NCI-H2029 (cell line): ENCODE measurements at regions not wholly inside any gene's neighbourhood (a gene's known extent, or its start where the extent isn't known, plus 50 kb on each side); places are given as distances from the start of the nearest gene placed in this dataset.
"Not testable (repeated sequence)": the region's sequence is repeated elsewhere in the genome, so short reads cannot be mapped to it uniquely, and the experiment has no call there.

Experiments used
- DNase-seq: peaks from one replicate; lab custom pipeline; 2025; lab: John Stamatoyannopoulos, UW

DNA sequence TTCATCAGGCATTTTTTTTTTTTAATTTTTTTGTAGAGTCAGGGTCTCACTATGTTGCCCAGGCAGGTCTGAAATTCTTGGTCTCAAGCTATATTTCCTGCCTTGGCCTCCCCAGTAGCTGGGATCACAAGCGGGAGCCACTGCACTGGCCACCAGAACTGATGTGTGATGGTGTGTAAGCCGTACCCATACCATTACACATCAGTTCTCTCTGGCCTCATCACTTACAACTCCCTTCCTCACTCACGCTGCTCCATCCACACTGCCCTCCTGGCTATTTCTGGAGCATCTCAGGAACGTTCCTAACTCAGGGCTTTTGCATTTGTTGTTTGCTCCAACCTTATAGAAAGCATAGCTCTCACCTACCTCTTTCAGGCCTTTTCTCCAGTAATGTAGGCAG, 834.5 kb upstream of the ID2 start:
- DNase-seq, result no peak

DNA sequence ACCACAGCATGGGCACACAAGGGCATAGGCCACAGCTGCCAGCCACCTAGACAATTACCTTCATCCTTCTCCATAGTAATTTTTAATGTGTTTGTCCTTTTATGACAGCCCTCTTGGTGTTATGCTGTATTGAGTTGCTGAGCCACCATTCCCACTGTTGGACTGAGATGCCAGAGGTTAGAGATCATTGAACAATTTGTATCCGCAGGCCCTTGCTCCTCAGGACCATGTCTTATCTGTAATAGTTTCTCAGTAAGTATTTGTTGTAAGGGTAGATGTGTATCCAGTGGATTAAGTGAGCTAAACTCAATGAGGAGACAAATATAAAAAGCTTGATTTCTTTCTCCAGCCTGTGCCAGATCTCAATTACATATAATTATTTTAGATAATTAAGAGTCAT, 832.8 kb upstream of the ID2 start:
- DNase-seq, result no peak

DNA sequence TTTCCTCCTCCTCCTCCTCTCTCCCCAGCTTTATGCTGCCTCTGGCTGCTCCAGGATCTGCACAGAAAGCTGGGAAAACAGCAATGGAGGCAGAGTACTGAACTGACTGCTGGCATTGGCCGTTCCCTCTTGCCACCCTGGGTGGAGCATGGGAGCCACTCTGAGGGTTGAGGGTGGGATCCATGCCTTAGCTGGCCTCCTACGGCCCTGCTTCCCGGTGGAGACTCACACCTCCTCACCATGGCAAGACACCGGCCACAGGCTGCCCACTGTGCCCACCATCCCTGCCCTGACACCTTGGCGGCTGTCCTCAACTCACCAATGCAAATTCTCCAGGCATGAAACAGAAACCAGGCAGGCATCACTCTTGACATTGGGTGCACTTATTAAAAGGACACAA, 832.3 kb upstream of the ID2 start:
- no peak for DNase-seq

DNA sequence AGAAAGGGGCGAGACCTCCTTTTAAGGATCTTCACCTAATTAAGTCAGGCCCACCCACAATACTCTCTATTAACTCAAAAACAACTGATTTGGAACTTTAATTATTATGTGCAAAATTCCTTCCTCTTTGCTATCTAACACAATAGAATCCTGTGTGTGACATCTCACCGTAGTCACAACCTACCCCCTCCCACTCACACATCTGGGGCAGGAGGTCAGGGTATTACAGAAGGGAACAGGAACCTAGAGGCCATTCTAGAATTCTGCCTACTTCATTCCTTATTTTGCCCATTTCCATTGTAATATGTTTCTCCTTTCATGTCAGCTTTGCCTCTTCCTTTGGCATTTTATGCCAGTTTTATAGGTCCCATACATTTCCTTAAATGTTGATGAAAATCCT, 829.3 kb upstream of the ID2 start:
- no peak for DNase-seq

DNA sequence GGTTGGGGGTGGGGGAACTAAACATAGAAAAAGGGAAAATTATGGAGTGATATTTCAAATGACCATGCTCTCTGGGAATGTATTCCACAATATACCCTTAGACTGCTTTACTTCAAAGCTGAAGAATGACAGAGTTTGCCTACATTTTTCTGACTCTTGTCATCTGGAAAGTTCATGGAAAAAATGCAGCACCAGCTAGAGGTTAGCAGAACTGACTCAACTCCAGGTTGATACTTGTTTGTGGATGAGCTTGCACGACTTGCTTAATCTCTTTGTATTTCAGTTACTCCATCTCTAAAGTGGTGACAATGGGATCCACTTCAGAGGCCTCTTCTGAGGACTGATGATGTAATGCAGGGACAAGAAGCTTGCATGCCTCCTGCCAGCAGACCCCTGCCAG, 824.0 kb upstream of the ID2 start:
- peak; percentile 7 for DNase-seq

DNA sequence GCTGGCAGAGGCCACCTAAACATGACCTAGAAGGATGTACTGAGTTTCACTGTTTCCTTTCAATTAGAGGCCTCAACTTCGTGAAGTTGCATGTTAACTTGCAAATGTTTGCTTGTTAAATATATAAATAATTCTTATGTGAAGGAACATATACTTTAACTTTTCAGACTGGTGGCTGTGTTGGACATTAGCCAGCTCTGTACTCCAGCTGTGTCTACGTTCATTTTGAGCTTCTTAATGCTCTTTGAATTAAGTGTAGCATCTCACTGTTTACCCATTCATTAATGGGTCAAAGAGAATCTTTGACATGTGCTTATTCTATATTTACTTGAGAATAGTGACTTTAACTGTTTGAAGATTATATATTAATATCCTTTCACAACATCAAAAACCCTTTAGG, 823.2 kb upstream of the ID2 start:
- no peak for DNase-seq

DNA sequence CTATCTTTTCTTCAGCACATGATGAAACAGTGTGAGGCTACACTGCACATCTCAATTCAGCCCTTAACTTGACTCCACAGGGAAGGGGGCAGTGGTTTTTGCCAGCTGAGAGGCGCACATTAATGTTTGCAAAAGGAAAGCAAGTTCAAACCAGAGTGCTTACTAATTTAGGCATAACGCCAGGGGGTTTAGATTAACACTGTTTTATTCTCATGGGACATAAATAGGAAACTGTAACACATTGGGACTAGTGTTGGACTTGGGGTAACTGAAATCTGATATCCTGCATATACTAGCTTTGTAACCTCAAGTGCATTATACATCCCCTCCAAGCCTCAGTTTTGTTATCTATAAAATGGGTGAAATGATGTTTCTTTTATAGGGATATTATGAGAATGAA, 821.2 kb upstream of the ID2 start:
- DNase-seq, result peak; percentile 10

DNA sequence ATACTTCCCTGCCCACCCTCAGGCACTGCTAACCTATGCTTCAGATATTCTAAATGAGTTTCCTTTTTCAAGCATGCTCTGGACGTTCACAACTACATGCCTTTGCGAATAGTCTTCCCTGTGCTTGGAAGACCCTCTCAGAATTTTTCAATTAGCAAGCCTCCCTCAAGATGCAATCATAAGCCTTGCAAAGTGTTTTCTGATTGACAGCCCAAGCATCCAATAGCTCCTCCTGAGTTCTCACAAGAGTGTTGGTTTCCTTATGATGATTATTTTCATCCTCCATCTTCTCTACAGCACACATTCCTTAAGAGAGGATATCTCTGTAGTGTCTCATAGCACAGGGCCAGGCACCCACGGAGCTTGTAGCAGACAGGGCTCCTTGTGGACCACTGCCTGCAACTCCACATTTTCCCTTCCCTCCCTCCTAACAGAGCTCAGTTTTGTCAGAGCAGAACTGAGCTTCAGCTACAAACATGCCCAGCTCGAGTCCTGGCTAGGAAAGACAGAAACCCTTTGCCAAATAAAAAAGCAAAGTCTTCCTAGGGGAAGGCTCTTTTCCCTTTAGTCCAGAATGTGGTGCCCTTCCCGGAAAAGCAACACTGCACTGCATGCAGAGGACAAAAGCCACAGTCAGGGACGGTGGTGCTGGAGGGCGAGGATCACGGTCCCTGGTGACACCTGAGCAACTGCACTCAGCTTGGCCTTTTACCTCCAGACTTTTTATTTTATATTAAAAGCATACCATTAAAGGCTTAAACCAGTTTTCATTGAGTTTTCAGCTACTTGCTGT, 819.8 kb upstream of the ID2 start:
- no peak for DNase-seq

DNA sequence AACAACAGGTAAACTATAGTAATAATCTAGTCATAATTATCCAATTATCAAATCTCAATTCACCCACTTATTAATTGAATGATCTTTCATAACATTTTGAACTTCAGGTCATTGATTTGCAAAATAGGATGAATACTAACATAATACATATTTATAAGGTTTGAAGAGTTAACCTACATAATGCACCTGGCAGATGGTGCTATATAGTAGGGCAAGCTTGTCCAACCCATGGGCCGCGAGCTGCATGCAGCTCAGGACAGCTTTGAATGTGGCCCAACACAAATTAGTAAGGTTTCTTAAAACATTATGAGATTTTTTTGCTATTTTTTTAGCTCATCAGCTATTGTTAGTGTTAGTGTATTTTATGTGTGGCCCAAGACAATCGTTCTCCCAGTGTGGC, 815.8 kb upstream of the ID2 start:
- DNase-seq, result no peak

DNA sequence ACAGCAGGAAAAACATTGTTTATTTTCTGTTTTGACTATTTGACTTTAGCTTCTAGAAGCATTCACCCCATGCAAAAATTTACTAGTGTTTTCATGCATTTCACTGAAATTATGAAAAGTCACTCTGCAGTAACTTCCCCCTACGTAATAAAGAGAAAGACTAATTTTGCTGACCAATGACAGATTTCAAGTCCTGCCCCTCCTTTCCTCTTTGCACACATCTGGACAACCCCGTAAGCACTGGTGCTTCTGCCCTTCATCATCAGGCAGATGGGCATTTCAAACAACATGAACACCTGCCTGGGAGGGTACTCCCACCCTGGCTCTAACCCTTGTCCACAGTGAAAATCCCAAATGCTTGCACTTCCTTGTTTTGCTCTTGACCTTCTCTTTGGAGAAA, 815.0 kb upstream of the ID2 start:
- no peak for DNase-seq

DNA sequence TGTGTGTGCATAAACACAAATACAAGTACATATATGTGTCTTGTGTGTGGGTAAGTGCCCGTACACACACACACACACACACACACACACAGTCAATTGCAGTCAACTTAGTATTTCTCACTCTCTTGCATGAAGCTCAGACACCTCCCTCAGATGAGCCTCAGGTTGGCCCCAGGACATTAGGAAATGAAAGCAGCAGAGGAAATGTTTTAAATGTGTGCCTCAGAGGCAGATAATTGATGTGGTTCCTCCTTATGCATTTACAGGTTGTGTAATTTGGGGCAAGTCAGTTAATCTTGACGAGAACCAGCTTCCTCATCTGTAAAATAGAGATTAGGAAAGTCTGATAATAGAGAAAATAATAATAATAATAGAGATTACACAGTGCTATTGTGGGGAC, 814.0 kb upstream of the ID2 start:
- no peak for DNase-seq

DNA sequence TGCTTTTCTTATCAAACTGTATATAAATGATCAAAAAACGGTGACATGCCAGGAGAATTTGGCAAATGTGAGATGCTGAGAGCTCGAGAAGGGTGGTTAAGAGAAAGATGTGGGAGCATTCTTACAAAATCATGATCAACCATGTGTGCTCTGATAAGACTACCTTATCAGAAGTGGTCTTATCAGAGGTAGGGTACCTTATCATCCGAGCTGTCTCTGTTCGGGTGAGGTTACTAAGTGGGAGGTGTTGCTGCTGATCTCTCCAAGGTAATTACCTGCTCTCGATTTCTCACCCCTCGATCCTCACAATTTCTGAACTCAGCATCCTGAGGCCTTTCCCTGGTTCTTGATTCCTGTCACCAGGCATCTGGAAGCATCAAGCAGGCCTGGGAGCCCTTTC, 813.0 kb upstream of the ID2 start:
- no peak for DNase-seq

DNA sequence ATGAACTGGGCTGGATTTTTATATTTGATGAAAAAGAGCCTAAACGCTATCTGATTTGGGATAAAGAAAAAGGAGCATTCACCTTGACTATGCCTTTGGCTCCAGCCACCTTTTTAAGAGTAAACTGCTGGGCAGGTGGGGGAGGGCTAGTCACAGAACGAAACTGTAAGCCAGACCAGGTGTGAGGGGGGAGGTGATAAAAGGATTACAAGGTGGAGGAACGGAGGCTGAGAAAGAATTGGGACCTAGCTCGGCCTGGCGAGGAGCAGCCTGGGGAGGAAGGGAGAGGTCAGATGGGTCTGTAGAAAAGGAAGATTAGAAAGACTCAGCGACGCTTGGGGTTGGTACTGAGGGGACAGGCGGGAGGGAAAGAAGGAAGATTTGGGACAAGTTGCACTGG, 805.4 kb upstream of the ID2 start:
- not testable (repeated sequence) for DNase-seq

DNA sequence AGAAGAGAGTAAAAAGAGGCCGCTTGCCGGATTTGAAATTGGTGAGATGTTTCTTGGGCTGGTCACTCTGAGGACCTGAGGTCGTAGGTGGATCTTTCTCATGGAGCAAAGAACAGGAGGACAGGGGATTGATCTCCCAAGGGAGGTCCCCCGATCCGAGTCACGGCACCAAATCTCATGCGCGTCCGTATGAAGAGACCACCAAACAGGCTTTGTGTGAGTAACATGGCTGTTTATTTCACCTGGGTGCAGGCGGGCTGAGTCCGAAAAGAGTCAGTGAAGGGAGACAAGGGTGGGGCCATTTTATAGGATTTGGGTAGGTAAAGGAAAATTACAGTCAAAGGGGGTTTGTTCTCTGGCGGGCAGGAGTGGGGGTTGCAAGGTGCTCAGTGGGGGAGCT, 803.6 kb upstream of the ID2 start:
- DNase-seq, result not testable (repeated sequence)

DNA sequence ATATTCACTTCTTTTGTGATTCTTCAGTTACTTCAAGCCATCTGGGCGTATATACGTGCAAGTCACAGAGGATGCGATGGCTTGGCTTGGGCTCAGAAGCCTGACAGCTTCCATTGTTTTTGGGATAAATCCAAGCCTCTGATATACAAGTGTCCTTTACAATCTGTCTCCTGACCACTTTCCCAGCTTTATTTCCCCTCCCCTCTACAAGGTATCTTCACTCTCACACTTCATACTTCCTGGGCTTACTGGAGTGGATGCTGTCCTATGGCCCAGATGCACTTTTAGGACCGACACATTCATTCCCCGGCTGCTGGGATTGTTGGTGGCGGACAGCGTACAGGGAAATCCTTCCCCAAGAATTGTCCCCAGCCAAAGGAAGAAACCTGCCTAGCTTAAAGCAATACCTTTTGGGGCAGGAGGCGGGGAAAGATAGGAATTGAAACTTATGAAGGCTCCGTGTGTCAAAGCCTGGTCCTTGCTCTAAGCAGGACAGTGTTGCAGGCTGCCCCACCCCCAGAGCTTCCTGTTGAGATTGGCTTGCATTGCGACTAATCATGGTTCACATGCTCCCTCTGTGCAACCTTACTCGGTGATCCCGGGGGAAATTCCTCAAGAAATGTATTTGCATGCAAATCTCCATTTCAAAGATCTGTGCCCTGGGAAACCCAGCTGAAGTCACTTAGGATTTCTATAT, 802.9 kb upstream of the ID2 start:
- DNase-seq, result no peak

DNA sequence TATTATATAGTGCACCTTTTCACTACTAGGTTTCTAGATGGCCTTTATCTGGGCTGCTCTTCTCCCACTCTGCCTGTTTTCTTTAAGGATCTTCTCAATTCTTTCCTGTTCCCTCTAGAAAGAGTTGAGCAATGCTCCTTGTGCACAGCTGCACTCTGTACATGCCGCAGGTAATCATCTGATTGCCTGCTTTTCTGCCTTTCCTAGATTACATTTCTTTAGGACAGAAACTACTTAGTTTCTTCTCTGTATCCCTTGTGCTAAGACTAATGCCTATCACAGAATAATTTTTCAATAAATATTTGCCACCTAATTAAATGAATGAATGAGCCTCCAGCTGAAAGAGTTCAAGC, 802.4 kb upstream of the ID2 start:
- DNase-seq, result no peak

DNA sequence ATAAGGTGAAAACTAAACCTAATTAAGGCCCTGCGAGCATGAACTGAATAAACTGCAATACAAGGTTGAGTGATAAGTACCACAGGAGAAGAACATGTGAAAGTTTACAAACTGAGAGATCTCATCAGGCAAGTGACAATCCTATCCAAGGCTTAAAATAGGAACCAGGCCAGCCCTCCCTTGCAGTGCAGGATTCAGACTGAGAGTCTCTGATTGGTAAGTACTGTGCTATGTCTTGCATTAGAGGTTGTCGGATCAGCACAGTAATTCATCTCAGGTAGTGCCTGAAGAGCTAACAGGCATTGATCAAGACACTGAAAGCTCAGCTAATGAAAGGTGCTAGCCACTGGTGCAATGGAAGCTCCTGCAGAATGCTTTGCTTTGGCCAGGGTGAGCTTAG, 801.7 kb upstream of the ID2 start:
- DNase-seq, result no peak

DNA sequence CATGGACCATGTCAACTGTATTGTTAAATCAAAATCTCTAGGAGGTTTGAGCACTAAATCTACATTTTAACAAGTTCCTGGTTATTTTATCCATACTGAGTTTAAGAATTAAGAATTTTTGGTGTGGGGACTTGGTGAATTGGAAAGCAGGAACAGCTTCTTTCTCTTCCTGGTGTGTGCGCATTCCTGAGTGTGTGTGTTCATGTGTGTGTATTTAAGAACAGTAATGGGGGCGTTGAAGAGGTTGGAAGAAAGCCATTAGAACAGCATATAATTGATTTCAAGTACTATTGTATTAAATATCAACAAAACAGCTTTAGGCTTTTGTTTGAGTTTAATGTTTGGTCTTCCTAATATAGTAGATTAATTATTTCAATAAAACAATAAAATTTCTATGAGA, 801.3 kb upstream of the ID2 start:
- DNase-seq, result peak; percentile 15

DNA sequence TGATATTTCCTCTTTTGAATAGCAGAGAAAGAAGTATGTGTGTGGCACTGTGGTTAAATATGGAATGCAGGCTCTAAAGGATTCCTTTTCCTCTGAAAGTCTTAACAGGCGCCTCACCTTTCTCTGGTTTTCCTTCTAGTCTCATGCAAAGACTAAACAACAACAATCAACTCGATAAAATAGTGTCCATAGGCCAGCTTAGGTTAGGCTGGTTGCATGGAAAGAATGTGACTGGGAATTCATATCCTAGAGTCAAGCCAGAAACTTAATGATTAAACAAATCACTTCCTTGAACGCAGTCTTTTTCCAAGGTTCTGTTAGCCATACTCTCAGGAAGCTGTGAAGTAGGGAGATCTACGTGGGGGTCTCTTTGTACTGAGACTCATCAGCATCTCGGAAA, 800.8 kb upstream of the ID2 start:
- DNase-seq, result no peak

DNA sequence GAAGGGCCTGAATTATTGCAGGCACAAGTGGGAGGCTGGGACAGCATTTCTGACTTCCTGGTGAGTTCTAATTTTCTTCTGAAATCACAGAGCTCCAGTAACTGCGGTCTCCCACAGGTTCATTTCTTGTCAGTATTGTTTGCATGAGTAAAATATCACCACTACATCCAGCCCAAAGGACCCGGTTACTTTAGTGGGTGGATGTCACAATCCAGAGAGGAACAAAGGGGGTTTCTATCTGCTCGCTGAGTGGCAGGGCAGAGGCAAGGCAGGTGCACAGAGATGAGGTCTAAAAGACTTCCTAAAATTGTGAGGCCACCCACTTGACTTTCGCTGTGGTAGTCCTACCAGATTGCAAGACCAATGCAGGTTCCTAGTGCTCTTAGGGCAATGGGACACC, 800.4 kb upstream of the ID2 start:
- no peak for DNase-seq

DNA sequence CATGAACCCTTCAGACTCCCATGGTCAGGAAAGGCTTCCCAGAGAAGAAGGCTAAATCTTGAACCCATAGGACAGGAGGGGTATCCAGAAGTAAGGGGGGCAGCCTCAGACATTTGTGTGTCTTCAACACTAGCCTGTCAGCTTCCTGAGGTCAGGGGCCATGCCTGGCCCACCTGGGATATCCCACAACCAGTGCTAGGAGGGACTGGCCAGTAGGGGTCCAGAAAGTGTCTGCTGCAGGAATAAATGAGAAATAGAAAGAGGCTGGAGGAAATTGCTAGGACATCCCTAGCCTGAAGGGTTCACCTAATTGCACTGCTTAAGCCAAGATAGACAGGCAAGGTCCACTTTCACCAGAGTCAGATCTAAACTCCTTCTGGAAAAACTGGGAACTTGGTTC, 799.6 kb upstream of the ID2 start:
- no peak for DNase-seq

DNA sequence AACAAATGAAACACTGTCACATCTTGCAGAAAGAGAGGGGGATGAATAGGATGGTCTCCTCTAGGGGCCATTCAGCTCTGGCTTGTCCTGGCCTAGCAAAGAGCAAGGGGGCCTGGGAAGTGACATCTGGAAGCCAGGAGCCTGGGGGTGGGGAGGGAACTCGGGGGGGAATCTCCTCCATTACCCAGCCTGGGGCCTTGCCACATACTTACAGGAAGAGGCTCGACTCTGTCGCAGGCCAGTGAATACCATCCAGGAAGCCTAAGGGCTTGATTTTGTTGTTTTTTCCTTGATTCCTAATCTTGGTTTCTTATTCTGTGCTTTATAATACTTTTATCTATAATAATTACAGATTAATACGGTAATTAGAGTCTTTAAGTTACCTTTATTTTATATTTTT, 797.5 kb upstream of the ID2 start:
- DNase-seq, result no peak

DNA sequence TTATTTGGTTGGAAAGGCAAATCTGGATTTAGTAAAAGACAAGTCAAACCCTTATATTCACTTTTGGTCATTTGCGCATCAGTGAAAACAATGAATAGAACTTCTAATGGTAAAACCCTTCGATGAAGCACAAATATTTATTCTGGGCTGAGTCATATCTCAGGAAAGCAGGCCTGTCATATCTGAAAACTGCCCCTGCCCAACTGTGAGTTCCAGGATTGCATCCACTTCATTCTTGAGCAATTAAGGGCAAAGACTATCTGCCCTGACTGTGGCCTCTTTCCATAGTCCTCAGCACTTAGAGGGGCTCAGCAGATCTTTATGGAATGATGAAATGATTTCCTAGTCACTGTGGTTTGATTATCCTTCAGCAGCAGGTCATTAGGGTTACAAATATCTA, 795.2 kb upstream of the ID2 start:
- DNase-seq, result no peak

DNA sequence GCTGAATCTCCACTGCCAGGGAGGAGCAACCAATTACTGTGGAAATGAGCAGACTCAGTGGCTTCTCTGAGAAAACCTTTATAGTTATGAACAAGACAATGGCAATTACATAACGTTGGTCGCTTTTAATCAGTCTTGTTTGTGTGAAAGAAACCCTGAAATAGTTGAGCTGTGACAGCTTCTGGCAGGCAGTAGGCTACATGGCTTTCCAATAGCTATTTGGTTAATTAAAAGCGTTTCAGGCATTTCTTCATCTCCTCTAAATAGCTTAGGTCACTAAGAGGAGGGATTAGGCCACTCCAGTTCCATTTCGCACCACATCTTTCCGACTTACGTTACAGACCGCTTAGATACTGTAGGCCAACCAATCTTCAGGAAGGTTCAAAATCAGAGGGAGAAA, 794.4 kb upstream of the ID2 start:
- no peak for DNase-seq
